Neural cell (in vitro differentiated cells): ENCODE measurements at regions not wholly inside any gene's neighbourhood (a gene's known extent, or its start where the extent isn't known, plus 50 kb on each side); places are given as distances from the start of the nearest gene placed in this dataset.

Source experiments
- H2AFZ ChIP-seq: fragments of 200-600, 300-800 bp; sonication (generic), shearing (Covaris generic); 2 replicates; pipeline ENCODE4 v1.6.0; 2014; ENCODE audit warnings: low read depth, mild to moderate bottlenecking, antibody characterized with exemption, low read length, moderate library complexity
- H3F3A ChIP-seq: fragments of 200-600 bp; shearing (Covaris generic); 2 replicates; pipeline ENCODE4 v1.6.1; 2016; ENCODE audit warnings: mild to moderate bottlenecking, moderate library complexity, mixed read lengths, antibody characterized with exemption, low read length; ENCODE audit not compliant: insufficient read depth, poor library complexity, severe bottlenecking
- H3K27ac ChIP-seq: fragments of 200-600, 300-800 bp; sonication (generic), shearing (Covaris generic); 2 replicates; pipeline ENCODE4 v1.5.1; 2014; ENCODE audit warnings: mild to moderate bottlenecking, low read length, moderate library complexity
- H3K27me3 ChIP-seq: fragments of 300-800, 200-600 bp; sonication (generic), shearing (Covaris generic); 2 replicates; pipeline ENCODE4 v1.6.0; 2014; ENCODE audit warnings: mild to moderate bottlenecking, low read depth, low read length, moderate library complexity; ENCODE audit not compliant: insufficient read depth
- H3K36me3 ChIP-seq: fragments of 300-800, 200-600 bp; sonication (generic), shearing (Covaris generic); 2 replicates; pipeline ENCODE4 v1.5.1; 2014; ENCODE audit warnings: mild to moderate bottlenecking, antibody characterized with exemption, low read length, moderate library complexity; ENCODE audit not compliant: insufficient read depth
- H3K4me2 ChIP-seq: fragments of 300-800, 200-600 bp; sonication (generic), shearing (Covaris generic); 2 replicates; pipeline ENCODE4 v1.6.0; 2014; ENCODE audit warnings: mild to moderate bottlenecking, low read length
- H3K4me3 ChIP-seq: fragments of 300-800, 200-600 bp; sonication (generic), shearing (Covaris generic); 2 replicates; pipeline ENCODE4 v1.5.1; 2014; ENCODE audit warnings: mild to moderate bottlenecking, low read length, moderate library complexity
- H3K79me2 ChIP-seq: fragments of 200-600 bp; shearing (Covaris generic); replicated peaks from 2 replicates; pipeline ENCODE4 v1.6.0; 2014; ENCODE audit warnings: mild to moderate bottlenecking, low read length, moderate library complexity; ENCODE audit not compliant: insufficient read depth
- H3K9ac ChIP-seq: fragments of 300-800, 200-600 bp; sonication (generic), shearing (Covaris generic); 2 replicates; pipeline ENCODE4 v1.6.1; 2016; ENCODE audit warnings: mild to moderate bottlenecking, low read length, mixed read lengths
- H3K9me2 ChIP-seq: fragments of 200-600 bp; shearing (Covaris generic); 2 replicates; pipeline ENCODE4 v1.6.1; 2016; ENCODE audit warnings: mild to moderate bottlenecking, low read length, mixed read lengths; ENCODE audit not compliant: insufficient read depth
- H3K9me3 ChIP-seq: fragments of 200-600, 300-800 bp; sonication (generic), shearing (Covaris generic); 2 replicates; pipeline ENCODE4 v1.6.1; 2016; ENCODE audit warnings: mild to moderate bottlenecking, mixed run types, low read length, moderate library complexity, mixed read lengths
- H4K20me1 ChIP-seq: fragments of 200-600 bp; shearing (Covaris generic); 2 replicates; pipeline ENCODE4 v1.6.1; 2016; ENCODE audit warnings: mild to moderate bottlenecking, mixed run types; ENCODE audit not compliant: insufficient read depth
- CTCF ChIP-seq: fragments of 450-650 bp; IDR thresholded peaks from 2 replicates; pipeline ENCODE4 v1.5.1; 2014; ENCODE audit warnings: antibody characterized with exemption, mild to moderate bottlenecking, moderate library complexity; ENCODE audit not compliant: poor library complexity, severe bottlenecking
- EP300 ChIP-seq: fragments of 450-650 bp; conservative IDR thresholded peaks from 2 replicates; pipeline ENCODE4 v1.6.1; 2014; ENCODE audit warnings: antibody characterized with exemption, mild to moderate bottlenecking, moderate library complexity; ENCODE audit not compliant: poor library complexity, severe bottlenecking
- EZH2 ChIP-seq: fragments of 200-600, 300-800 bp; shearing (Covaris generic), sonication (generic); IDR thresholded peaks from 2 replicates; pipeline ENCODE4 v1.6.1; 2014; ENCODE audit warnings: antibody characterized with exemption, low read length, borderline replicate concordance, mild to moderate bottlenecking; ENCODE audit not compliant: insufficient read depth, poor library complexity, severe bottlenecking
- MXI1 ChIP-seq: fragments of 450-650 bp; conservative IDR thresholded peaks from 2 replicates; pipeline ENCODE4 v1.6.1; 2014; ENCODE audit warnings: antibody characterized with exemption, mild to moderate bottlenecking; ENCODE audit not compliant: poor library complexity, severe bottlenecking
- POLR2AphosphoS5 ChIP-seq: IDR thresholded peaks from 2 replicates; pipeline ENCODE4 v1.6.1; 2012
- RAD21 ChIP-seq: fragments of 450-650 bp; conservative IDR thresholded peaks from 2 replicates; pipeline ENCODE4 v1.6.1; 2014; ENCODE audit warnings: antibody characterized with exemption, mild to moderate bottlenecking, moderate library complexity
- REST ChIP-seq: IDR thresholded peaks from 2 replicates; pipeline ENCODE4 v1.6.1; 2012; ENCODE audit warnings: borderline replicate concordance
- SMC3 ChIP-seq: fragments of 450-650 bp; conservative IDR thresholded peaks from 2 replicates; pipeline ENCODE4 v1.6.1; 2014; ENCODE audit warnings: antibody characterized with exemption, mild to moderate bottlenecking, moderate library complexity; ENCODE audit not compliant: poor library complexity
- TAF1 ChIP-seq: IDR thresholded peaks from 2 replicates; pipeline ENCODE4 v1.6.1; 2012; ENCODE audit warnings: low read depth

DNA sequence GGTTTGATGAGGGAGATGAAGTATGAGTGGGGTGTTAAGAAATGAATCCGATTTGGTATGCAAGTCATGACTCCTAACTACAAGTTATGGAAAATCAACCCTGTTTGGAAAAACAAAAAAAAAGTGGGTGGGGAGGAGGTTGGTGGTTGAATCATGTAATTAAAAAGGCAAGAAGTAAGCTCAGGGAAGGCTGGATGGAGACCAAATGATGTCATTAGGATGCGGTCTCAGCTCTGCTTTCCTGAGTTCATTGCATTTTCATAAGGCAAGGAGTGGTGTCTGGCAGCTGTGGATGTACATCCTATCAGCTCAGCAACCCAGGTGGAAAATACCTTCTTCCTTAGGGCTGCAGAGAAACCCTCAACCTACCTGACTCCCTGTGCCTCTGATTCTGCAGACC is 60.4 kb upstream of the AKAP12 start:
- H3K9ac ChIP-seq = no peak overlapping the region
- no peaks in the 10 kb centered on the region for H3K9me2 ChIP-seq
- H3K4me2 ChIP-seq = no peak overlapping the region

GRCh38 chr6:151180330-151181048 is 59.3 kb upstream of the AKAP12 start:
- Histone ChIP-seq H3K4me2 (no peak overlapping the region), H3F3A (no peaks in the 10 kb centered on the region), H3K9ac (no peak overlapping the region), H3K9me3 (no peaks in the 10 kb centered on the region), H3K4me3 (no peak overlapping the region), H3K27me3 (no peaks in the 10 kb centered on the region), H3K9me2 (no peaks in the 10 kb centered on the region), H2AFZ (no peak overlapping the region), H3K79me2 (no peaks in the 10 kb centered on the region), H4K20me1 (no peaks in the 10 kb centered on the region), H3K27ac (no peak overlapping the region), H3K36me3 (no peaks in the 10 kb centered on the region)
- TF ChIP-seq REST = no peak
- no peak for TF ChIP-seq SMC3
- TF ChIP-seq POLR2AphosphoS5 = no peak
- no peak for TF ChIP-seq EZH2
- TF ChIP-seq RAD21 = no peak
- TF ChIP-seq TAF1 = no peak
- TF ChIP-seq EP300 = no peak
- no peak for TF ChIP-seq MXI1

More for the DNA sequence above, 60.4 kb upstream of the AKAP12 start:
- no peaks in the 10 kb centered on the region for H4K20me1 ChIP-seq
- H3K79me2 ChIP-seq = no peaks in the 10 kb centered on the region
- H3F3A ChIP-seq = no peaks in the 10 kb centered on the region
- TF ChIP-seq CTCF = no peak
- no peak for TF ChIP-seq REST
- TF ChIP-seq TAF1 = no peak
- TF ChIP-seq EZH2 = no peak
- no peak for TF ChIP-seq RAD21
- TF ChIP-seq MXI1 = no peak
- TF ChIP-seq EP300 = no peak
- TF ChIP-seq SMC3 = no peak
- TF ChIP-seq POLR2AphosphoS5 = no peak
- no peaks in the 10 kb centered on the region for H3K27me3 ChIP-seq
- H2AFZ ChIP-seq = no peak overlapping the region
- no peaks in the 10 kb centered on the region for H3K9me3 ChIP-seq
- H3K36me3 ChIP-seq = no peaks in the 10 kb centered on the region
- no peak overlapping the region for H3K27ac ChIP-seq
- no peak overlapping the region for H3K4me3 ChIP-seq
